NCI-H2081 treated with DMSO at 0.1 percent for 48 hours (cell line): ENCODE measurements at regions not wholly inside any gene's neighbourhood (a gene's known extent, or its start where the extent isn't known, plus 50 kb on each side); places are given as distances from the start of the nearest gene placed in this dataset.

Experiments
- DNase-seq: peaks from one replicate; lab custom pipeline; 2025; lab: John Stamatoyannopoulos, UW

DNA sequence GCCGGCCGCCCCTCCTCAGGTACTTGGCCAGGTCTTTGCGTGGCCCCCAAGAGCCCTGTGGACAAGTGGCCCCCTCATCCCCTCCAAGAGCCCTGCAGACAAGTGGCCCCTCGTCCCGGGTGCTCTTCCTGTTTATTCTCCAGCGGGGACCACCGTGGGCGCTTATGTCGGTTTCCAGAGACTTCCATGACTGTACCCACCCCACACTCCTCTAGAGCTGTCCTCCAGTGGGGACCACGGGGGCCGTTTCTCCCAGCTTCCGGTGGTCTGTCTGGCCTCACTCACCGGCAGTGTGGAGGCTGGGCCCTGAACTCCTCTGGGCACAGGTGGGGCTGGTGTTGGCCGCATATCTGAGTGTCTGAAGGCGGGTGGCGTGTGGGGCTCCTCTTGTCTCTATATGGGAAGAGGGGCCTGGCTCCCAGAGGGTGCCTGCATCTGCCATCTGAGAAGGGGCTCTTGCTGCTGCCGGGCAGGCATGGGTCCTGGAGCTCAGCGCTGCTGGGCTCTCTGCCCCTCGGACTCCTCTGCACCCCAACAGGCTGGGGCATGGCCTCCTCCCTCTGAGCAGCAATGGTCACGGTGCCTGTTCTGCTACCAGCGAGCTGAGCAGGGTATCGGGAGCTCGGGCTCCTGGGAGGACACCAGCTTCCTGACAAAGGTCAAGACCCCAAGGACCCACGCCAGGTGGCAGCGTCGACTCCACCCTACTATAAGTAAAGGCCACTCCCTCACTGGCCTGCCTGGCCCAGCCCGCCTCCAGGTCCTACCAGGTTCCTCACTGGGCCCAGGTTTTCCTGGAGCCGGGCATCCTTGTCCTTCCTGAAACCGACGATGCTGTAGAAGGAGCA lies 1264.3 kb downstream of the BRD1 start:
- DNase-seq: no peak

DNA sequence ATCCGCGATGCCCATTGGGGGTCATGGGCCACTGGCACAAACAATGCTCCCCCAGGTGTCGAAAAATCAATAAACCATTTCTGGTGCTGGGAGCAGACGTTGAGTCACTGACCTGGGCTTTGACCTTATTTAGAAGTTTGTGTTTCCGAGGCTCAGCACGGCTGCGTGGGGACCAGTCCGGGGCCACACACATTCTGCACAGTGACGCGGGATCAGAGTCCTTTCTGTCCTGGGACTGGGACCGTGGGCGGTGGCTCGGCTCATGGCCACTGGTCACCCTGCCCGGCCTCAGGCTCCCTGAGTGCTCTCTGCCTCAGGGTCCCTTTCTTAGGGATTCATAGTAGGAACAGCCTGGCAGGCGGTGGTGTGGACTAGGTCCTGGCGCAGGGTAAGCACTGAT lies 1266.0 kb downstream of the BRD1 start:
- no peak for DNase-seq

GRCh38 chr22:48560836-48561235 lies 1266.8 kb downstream of the BRD1 start:
- no peak for DNase-seq

- DNase-seq: no peak
Measured at GRCh38 chr22:48560389-48560751, 1267.3 kb downstream of the BRD1 start.

DNA sequence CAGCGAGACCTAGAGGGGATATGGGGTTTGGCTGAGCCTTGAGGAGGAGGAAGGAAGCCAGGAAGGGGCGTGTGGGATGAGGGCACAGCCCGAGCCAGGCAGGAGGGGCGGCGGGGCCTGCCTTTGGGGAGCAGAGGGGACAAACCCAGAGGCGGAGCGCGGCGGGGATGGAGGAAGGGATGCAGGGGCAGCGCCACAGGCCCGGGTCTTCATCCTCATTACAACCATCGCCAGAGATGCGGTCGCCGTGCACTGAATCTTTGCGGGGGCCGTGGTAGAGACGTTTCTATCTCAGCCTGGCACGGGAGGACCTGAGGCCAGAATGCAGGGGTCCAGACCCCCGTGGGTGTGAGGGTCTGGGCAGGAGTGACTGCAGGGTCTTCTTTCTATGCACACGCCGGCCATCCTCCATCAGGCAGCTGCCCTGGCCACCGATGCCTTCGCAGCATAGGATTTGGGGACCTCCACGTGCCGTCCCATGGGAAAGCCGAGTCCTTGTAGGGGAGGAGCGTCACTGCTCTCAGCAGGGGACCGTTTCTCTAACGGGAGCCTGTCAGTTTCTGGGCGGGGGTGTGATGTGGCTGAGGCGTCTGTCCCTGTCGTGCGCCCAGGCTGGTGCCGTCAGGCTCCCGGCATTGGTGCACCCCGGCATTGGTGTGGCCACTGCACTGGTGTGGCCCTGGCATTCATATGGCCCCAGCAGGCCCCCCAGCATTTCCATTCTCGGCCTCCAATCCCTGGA lies 1267.9 kb downstream of the BRD1 start:
- no peak for DNase-seq

- no peak for DNase-seq
Measured at GRCh38 chr22:48558606-48559402, 1268.9 kb downstream of the BRD1 start.

GRCh38 chr22:48558016-48558415 lies 1269.7 kb downstream of the BRD1 start:
- no peak for DNase-seq

- no peak for DNase-seq
Measured at GRCh38 chr22:48557473-48557872, 1270.2 kb downstream of the BRD1 start.

DNA sequence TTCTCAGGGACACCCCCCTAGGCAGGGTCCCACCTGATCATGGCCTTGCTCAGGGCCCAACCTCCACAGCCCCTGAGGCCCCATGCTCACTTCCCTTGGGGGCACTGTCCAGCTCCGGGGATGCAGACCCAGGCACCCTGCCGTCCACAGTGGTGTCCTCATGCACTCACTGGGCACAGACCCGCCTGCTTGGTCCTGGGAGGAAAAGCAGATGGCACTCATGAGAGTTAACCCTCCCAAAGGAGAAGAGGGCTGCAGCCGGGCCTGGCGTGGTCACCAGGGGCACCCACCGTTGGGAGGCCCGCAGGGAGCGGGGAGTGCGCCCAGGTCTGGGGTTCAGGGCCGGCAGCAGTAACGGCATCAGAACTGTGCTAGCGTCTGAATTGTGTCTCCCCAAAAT lies 1270.9 kb downstream of the BRD1 start:
- DNase-seq: no peak

GRCh38 chr22:48556222-48556621 lies 1271.5 kb downstream of the BRD1 start:
- DNase-seq: no peak

- no peak for DNase-seq
Measured at GRCh38 chr22:48555606-48556005, 1272.1 kb downstream of the BRD1 start.

- no peak for DNase-seq
Measured at GRCh38 chr22:48554893-48555572, 1272.6 kb downstream of the BRD1 start.

DNA sequence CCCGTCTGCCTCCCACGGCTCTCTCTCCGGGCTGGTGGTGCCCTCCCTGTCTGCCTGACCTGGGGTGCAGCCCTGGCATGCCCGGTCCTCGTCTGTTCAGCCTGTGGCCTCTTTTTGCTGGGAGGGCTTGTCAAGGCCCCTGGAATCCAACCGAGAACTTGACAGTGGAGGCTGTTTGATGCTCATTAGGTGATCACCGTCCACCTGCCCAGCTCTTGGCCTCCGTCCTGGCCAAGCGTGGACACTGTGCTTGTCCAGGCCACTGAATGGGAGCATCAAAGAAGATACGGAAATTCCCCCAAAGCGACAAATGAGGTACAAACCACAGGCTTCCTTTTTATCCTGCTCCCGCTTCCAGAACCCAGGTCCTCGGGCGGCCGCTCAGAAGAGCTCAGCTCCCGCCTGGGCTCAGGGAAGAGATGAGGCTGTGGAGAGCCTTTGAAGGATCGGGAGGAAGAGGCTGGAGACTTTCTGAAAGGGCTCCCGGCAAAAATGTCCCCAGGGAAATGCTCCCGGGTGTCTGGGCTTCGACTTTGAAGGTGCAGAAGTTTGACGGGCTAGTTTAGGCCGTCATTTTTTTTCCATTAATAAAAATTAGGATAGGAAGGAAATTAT lies 1273.9 kb downstream of the BRD1 start:
- no peak for DNase-seq

GRCh38 chr22:48553119-48553518 lies 1274.6 kb downstream of the BRD1 start:
- DNase-seq: no peak

- no peak for DNase-seq
Measured at GRCh38 chr22:48551716-48552268, 1275.9 kb downstream of the BRD1 start.

- no peak for DNase-seq
Measured at GRCh38 chr22:48551061-48551460, 1276.6 kb downstream of the BRD1 start.

- no peak for DNase-seq
Measured at GRCh38 chr22:48548391-48548790, 1279.3 kb downstream of the BRD1 start.

DNA sequence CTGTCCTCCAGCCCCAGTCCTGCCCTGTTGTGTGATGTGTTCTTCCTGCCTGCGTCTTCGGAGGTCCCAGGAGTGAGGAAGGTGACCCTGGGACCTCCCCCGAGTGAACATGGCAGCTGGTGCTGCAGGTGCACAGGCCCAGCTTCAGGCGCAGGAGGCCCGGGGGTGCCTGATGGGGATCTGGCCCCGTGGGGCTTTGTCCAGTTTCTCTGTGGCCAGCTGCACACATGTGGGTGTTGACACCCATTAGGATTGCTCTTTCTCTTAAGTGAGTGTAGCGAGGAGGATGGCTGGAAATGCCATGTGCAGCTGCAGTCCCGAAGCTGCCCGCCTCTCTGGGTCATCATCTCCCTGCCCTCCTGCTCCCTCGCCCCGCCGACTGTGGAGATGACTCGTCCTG lies 1279.7 kb downstream of the BRD1 start:
- DNase-seq: no peak

DNA sequence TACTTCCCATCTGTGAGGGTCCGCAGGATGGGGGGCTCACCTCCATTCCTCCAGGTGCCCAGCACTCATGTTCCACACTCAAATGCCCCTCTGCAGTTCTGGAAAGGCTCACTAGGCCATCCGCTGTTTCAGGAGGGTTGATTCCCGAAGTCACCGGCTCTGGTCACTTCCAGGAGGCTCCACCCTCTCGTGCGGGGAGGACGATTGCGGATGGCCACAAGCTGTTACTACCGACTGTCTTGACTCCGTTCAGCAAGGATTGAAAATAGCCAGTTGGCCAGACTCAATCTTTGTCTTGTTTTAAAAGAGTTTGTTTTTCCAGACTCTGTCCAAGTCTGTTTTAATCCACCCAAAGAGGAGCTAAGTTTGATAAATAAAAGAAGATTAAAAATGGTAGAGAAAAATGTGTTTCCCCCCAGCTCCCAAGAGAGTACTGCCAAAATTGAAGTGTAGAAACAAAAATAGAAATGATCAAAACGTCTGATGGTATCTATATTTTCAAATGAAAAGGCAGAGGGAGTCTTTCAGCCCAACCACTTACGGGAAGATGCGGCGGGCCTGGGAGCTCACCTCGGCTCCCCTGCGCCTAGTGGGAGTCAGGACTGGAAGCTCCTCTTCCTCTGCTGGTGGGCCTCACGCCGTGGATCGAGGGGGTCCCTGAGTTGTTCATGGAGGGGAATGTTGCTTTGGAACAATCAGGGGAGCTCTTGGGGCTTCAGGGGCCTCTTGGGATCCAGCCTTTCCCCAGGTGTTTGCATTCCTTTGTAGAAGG lies 1280.8 kb downstream of the BRD1 start:
- DNase-seq: no peak

DNA sequence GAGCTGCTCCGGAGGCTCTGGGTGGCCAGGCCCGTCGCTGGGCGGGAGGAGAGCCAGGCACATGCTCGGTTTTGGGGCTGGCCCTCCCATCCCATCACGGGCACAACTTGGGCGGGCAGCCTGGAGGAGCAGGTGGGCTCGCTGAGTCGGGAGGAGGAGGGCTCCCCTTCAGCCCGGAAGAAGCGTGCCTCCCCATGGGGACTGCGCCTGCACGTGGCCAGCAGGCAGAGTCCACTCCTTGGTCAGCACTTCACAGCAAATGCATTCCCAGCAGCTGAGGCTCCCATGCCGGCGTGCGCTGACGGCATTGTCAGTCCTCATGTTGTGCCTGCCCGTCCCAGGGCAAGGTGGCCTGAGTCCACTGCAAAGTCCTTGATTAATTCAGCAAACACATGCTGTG lies 1281.7 kb downstream of the BRD1 start:
- DNase-seq: no peak
